Left renal pelvis (tissue), 4 donors: ENCODE measurements at regions not wholly inside any gene's neighbourhood (a gene's known extent, or its start where the extent isn't known, plus 50 kb on each side); places are given as distances from the start of the nearest gene placed in this dataset.

ENCODE experiments used
- DNase-seq, 4 donors: peaks; one replicate each; pipeline ENCODE4 v3.0.0-alpha.2; 2013; ENCODE audit warnings: low read depth in 4 of 4, low spot score in 3 of 4

GRCh38 chr11:134515081-134515960 lies 103.3 kb upstream of the B3GAT1 start:
- DNase-seq, result no peak

DNA sequence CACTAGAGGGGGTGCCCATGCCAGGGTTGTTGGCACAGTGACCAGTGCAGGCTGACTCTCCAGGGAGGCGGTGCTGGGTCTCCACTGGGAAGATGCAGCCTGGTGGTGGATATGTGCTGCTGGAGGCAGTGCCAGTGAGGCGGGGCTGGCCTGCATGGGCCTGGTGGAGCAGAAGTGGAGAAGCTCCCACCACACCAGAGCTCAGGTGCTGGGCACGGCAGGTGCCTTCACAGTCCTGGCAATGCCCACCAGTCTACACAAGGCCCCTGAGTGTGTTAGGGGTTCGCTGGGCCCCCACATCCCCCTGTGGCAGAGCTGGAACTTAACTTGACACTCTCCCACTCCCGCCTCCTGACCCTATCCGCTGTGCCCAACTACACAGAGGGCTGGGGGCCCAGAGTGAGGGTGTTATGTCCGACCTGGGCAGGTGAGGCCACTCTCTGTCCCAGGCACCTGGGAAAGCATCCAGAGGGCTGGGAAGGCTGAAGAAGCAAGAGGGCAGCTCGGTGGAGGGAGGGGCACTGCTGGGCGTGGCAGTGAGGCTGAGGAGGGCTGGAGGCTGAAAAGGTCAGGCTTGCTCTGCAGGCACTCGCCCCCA lies 102.4 kb upstream of the B3GAT1 start:
- DNase-seq, result no peak

DNA sequence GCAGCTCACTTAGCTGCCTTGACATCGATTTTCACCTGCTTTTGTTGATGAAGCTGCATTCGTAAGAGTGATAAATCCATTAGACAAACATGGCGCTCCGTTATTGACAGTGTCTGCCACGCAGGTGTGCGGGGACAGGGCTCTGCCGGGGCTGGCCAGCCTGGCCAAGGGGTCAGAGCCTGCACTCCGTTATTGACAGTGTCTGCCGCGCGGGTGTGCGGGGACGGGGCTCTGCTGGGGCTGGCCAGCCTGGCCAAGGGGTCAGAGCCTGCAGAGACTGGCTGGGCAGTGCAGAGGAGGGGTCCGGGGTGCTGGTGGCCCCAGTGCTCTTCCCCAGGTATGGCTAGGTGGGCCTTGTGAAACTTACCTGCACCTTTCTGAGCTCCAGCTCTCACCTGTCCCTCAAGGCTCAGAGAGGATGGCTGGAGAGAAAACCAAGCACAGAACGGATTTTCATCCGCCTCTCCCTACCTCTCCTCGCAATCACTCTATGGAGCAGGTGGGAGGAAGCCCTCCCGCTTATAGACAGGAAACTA lies 101.6 kb upstream of the B3GAT1 start:
- no peak for DNase-seq

DNA sequence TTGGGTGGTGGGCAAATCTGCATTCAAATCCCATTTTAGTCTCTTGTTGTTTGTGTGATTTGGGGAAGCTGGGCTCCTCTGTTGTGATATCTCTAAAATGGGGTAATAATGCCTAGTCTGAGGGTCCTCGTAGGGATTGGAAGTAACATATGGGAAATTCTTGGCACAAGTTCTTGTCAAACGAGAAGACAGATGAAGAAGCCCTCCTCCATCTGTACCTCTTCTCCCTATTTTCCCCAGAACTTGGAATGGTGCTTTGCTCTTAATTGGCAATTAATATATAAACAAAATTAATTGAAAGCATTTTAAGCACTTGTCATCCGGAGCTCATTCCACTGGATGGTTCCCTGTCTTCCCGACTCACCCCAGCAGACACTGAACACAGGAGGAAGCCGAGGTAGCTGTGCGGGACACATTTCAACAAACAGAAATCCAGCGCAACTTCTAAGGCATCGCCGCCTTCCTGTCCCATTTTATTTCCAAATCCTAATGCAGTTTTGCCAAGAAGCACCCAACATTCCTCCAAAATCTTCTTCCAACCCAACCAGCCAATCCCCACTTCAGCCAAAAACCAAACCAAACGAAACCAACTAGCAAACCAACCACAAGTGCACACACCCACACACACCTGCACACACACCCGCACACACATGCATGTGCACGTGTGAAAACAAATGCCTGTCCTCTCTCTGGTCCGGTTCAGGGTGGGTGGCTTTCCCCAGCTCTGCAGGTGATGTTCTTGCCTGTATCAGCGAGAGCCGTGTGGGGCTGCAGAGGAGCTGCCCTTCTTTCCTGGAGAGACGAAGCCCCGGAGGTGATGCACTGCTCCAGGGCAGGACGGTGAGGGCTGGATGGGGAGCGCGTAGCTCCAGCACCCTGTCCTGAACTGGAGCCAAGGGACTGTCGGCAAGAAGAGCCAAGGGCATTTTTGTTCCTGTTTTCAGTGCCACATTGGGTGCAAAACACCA lies 100.8 kb upstream of the B3GAT1 start:
- no peak for DNase-seq

- DNase-seq, result no peak
These were observed 100.0 kb upstream of the B3GAT1 start for GRCh38 chr11:134512061-134512460.

DNA sequence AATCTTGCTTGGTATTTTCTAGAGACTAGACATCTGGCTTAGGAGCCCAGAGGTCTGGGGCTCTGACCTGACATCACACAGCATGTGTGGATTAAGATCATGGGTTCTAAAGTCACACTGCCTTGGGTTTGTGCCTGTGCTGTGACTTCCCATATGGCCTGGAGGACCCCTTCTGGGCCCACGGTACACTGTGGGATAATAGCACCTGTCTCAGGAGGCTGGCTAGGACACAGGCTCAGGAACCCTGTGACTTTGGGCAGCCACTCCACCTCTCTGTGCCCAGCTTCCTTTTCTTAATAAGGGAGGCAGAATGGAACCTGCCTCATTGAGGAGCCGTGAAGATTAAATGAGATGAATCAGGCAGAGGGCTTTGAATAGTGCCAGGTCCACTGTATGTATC lies 99.2 kb upstream of the B3GAT1 start:
- DNase-seq, result no peak

GRCh38 chr11:134510233-134511040 lies 98.4 kb upstream of the B3GAT1 start:
- DNase-seq, result no peak

GRCh38 chr11:134509381-134510232 lies 97.6 kb upstream of the B3GAT1 start:
- DNase-seq, result no peak

GRCh38 chr11:134508219-134508990 lies 96.4 kb upstream of the B3GAT1 start:
- DNase-seq, result no peak

DNA sequence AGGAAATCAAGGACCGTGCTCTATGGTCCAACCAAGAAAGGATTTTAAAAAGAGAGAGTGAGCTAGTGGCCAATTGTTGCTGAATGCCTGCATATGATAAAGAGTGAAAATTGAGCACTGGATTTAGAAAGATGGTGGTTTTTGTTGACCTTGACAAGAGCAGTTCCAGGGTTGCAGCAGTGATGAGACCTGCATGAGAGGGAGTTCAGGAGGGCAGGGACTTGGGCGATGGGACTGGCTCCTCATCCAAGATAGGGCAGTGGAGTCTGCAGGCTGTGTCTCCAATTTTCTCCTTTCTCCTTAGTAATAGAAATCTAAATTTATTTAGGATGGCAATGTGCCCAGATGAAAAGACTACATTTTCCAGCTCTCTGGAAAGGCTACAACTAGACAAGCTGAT lies 94.0 kb upstream of the B3GAT1 start:
- DNase-seq, result no peak

DNA sequence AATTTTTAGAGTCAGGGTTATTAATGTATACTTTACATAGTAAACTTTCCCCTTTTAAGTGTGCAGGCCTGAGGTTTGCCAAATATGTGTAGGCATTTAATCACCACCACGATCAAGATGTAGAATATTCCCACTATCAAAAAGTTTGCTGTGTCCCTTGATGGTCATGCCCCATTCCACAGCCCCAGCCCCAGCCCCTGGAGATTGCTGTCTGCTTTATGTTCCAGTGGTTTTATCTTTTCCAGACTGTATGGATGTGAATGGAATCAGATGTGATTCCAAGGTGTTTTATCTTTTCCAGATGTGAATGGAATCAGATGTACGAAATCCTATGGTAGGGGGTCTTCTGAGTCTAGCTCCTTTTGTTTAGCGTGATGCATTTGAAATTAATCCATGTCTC lies 93.1 kb upstream of the B3GAT1 start:
- DNase-seq, result no peak

- DNase-seq, result no peak
These were observed 92.3 kb upstream of the B3GAT1 start for GRCh38 chr11:134504146-134504905.

DNA sequence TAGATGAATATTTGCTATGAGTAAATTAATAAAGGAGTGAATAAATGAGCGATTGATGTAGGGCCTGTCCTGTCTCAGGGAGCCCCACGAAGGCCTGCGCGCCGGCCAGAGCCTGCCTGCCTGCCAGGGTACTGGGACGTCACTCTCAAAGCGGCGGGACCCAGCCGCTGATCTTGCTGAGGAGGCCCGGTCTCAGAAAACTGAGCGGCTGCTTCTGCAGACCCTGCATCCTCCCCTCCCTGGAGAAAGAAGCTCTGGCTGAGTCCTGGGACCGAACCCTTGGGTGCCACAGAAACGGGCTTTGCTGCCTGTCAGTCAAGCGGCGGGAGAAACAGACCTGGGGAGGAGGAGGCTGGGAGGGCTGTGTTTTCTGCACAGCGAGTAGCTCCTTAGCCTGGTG lies 91.6 kb upstream of the B3GAT1 start:
- no peak for DNase-seq

- DNase-seq, result no peak
These were observed 91.1 kb upstream of the B3GAT1 start for GRCh38 chr11:134503100-134503499.

GRCh38 chr11:134502153-134502550 lies 90.1 kb upstream of the B3GAT1 start:
- DNase-seq, result no peak

- no peak for DNase-seq
These were observed 89.5 kb upstream of the B3GAT1 start for GRCh38 chr11:134501406-134502152.

GRCh38 chr11:134500621-134501020 lies 88.6 kb upstream of the B3GAT1 start:
- DNase-seq, result no peak
